ENCODE measurements at regions not wholly inside any gene's neighbourhood (a gene's known extent, or its start where the extent isn't known, plus 50 kb on each side); places are given as distances from the start of the nearest gene placed in this dataset.

GRCh38 chr9:26462751-26463150 is 429.9 kb downstream of the CAAP1 start:
- no peaks in the 10 kb centered on the region for H3K36me3 Mint-ChIP-seq (ENCODE audit: low read depth)
- H3K4me3 Mint-ChIP-seq: no peak overlapping the region
- POLR2A ChIA-PET: no interaction called here
- no peak overlapping the region for H3K27ac Mint-ChIP-seq
- CTCF ChIA-PET: no interaction called here
- no peak for DNase-seq
- peaks cover 4% of the 10 kb centered on the region for H3K9me3 Mint-ChIP-seq
- no peaks in the 10 kb centered on the region for H3K4me1 Mint-ChIP-seq
- no peaks in the 10 kb centered on the region for H3K27me3 Mint-ChIP-seq

- Mint-ChIP-seq H3K4me3 (no peak overlapping the region), H3K27me3 (no peaks in the 10 kb centered on the region), H3K36me3 (ENCODE audit: low read depth) (no peaks in the 10 kb centered on the region), H3K9me3 (peaks cover 4% of the 10 kb centered on the region), H3K27ac (no peak overlapping the region), H3K4me1 (no peaks in the 10 kb centered on the region)
- no peak for DNase-seq
- POLR2A ChIA-PET: no interaction called here
- CTCF ChIA-PET: no interaction called here
Measured at GRCh38 chr9:26462213-26462612, 430.4 kb downstream of the CAAP1 start.

GRCh38 chr9:26460624-26461023 is 432.0 kb downstream of the CAAP1 start:
- Mint-ChIP-seq H3K4me1 (no peaks in the 10 kb centered on the region), H3K4me3 (no peak overlapping the region), H3K36me3 (ENCODE audit: low read depth) (no peaks in the 10 kb centered on the region), H3K9me3 (peaks cover 4% of the 10 kb centered on the region), H3K27me3 (no peaks in the 10 kb centered on the region), H3K27ac (no peak overlapping the region)
- POLR2A ChIA-PET: no interaction called here
- no peak for DNase-seq
- CTCF ChIA-PET: no interaction called here

GRCh38 chr9:26459959-26460358 is 432.6 kb downstream of the CAAP1 start:
- Mint-ChIP-seq H3K27ac (no peak overlapping the region), H3K4me3 (no peak overlapping the region), H3K36me3 (ENCODE audit: low read depth) (no peaks in the 10 kb centered on the region), H3K9me3 (no peaks in the 10 kb centered on the region), H3K27me3 (no peaks in the 10 kb centered on the region), H3K4me1 (no peaks in the 10 kb centered on the region)
- CTCF ChIA-PET: no interaction called here
- POLR2A ChIA-PET: no interaction called here
- DNase-seq: no peak

GRCh38 chr9:26458054-26458453 is 434.5 kb downstream of the CAAP1 start:
- ChIA-PET CTCF (no interaction called here), POLR2A (no interaction called here)
- H3K27me3 Mint-ChIP-seq: no peaks in the 10 kb centered on the region
- no peak overlapping the region for H3K27ac Mint-ChIP-seq
- no peaks in the 10 kb centered on the region for H3K4me1 Mint-ChIP-seq
- no peak overlapping the region for H3K4me3 Mint-ChIP-seq
- no peaks in the 10 kb centered on the region for H3K9me3 Mint-ChIP-seq
- DNase-seq: no peak
- no peaks in the 10 kb centered on the region for H3K36me3 Mint-ChIP-seq (ENCODE audit: low read depth)

GRCh38 chr9:26457151-26457550 is 435.5 kb downstream of the CAAP1 start:
- H3K9me3 Mint-ChIP-seq: no peaks in the 10 kb centered on the region
- DNase-seq: no peak
- no peaks in the 10 kb centered on the region for H3K27me3 Mint-ChIP-seq
- no peak overlapping the region for H3K4me3 Mint-ChIP-seq
- H3K27ac Mint-ChIP-seq: no peak overlapping the region
- ChIA-PET CTCF (no interaction called here), POLR2A (no interaction called here)
- no peaks in the 10 kb centered on the region for H3K36me3 Mint-ChIP-seq (ENCODE audit: low read depth)
- H3K4me1 Mint-ChIP-seq: no peaks in the 10 kb centered on the region

- Mint-ChIP-seq H3K9me3 (peaks cover 1% of the 10 kb centered on the region), H3K36me3 (ENCODE audit: low read depth) (no peaks in the 10 kb centered on the region), H3K27me3 (no peaks in the 10 kb centered on the region), H3K4me1 (no peaks in the 10 kb centered on the region), H3K27ac (no peak overlapping the region), H3K4me3 (no peak overlapping the region)
- CTCF ChIA-PET: no interaction called here
- no peak for DNase-seq
- POLR2A ChIA-PET: no interaction called here
Measured at GRCh38 chr9:26439061-26439624, 453.5 kb downstream of the CAAP1 start.

- H3K4me1 Mint-ChIP-seq: no peaks in the 10 kb centered on the region
- no peaks in the 10 kb centered on the region for H3K36me3 Mint-ChIP-seq (ENCODE audit: low read depth)
- CTCF ChIA-PET: no interaction called here
- H3K4me3 Mint-ChIP-seq: no peak overlapping the region
- POLR2A ChIA-PET: no interaction called here
- DNase-seq: no peak
- H3K27me3 Mint-ChIP-seq: no peaks in the 10 kb centered on the region
- H3K9me3 Mint-ChIP-seq: peaks cover 1% of the 10 kb centered on the region
- H3K27ac Mint-ChIP-seq: no peak overlapping the region
Measured at GRCh38 chr9:26437056-26437711, 455.4 kb downstream of the CAAP1 start.

- peaks cover 9% of the 10 kb centered on the region for H3K9me3 Mint-ChIP-seq
- H3K36me3 Mint-ChIP-seq (ENCODE audit: low read depth): no peaks in the 10 kb centered on the region
- no peaks in the 10 kb centered on the region for H3K4me1 Mint-ChIP-seq
- H3K27ac Mint-ChIP-seq: no peak overlapping the region
- ChIA-PET POLR2A (no interaction called here), CTCF (no interaction called here)
- H3K4me3 Mint-ChIP-seq: no peak overlapping the region
- H3K27me3 Mint-ChIP-seq: no peaks in the 10 kb centered on the region
- DNase-seq: no peak
Measured at GRCh38 chr9:26426551-26427131, 466.0 kb downstream of the CAAP1 start.

GRCh38 chr9:26418480-26418879 is 474.1 kb downstream of the CAAP1 start:
- no peak overlapping the region for H3K4me3 Mint-ChIP-seq
- no peak for DNase-seq
- POLR2A ChIA-PET: no interaction called here
- H3K36me3 Mint-ChIP-seq (ENCODE audit: low read depth): no peaks in the 10 kb centered on the region
- H3K27me3 Mint-ChIP-seq: no peaks in the 10 kb centered on the region
- CTCF ChIA-PET: no interaction called here
- peaks cover 4% of the 10 kb centered on the region for H3K9me3 Mint-ChIP-seq
- H3K4me1 Mint-ChIP-seq: no peaks in the 10 kb centered on the region
- no peak overlapping the region for H3K27ac Mint-ChIP-seq

GRCh38 chr9:26415528-26415927 is 477.1 kb downstream of the CAAP1 start:
- POLR2A ChIA-PET: no interaction called here
- CTCF ChIA-PET: no interaction called here

GRCh38 chr9:26413611-26414010 is 479.0 kb downstream of the CAAP1 start:
- Mint-ChIP-seq H3K27ac (no peak overlapping the region), H3K4me3 (no peak overlapping the region), H3K9me3 (peaks cover 7% of the 10 kb centered on the region), H3K36me3 (ENCODE audit: low read depth) (no peaks in the 10 kb centered on the region), H3K4me1 (no peaks in the 10 kb centered on the region), H3K27me3 (no peaks in the 10 kb centered on the region)
- no peak for DNase-seq
- CTCF ChIA-PET: no interaction called here
- POLR2A ChIA-PET: no interaction called here

More at GRCh38 chr9:26415528-26415927, 477.1 kb downstream of the CAAP1 start:
- Mint-ChIP-seq H3K27ac (no peak overlapping the region), H3K36me3 (ENCODE audit: low read depth) (no peaks in the 10 kb centered on the region), H3K4me3 (no peak overlapping the region), H3K4me1 (no peaks in the 10 kb centered on the region), H3K27me3 (no peaks in the 10 kb centered on the region), H3K9me3 (peaks cover 8% of the 10 kb centered on the region)
- DNase-seq: no peak

- H3K27ac Mint-ChIP-seq: no peak overlapping the region
- H3K4me1 Mint-ChIP-seq: no peaks in the 10 kb centered on the region
- DNase-seq: no peak
- POLR2A ChIA-PET: no interaction called here
- H3K27me3 Mint-ChIP-seq: no peaks in the 10 kb centered on the region
- peaks cover 7% of the 10 kb centered on the region for H3K9me3 Mint-ChIP-seq
- H3K4me3 Mint-ChIP-seq: no peak overlapping the region
- CTCF ChIA-PET: no interaction called here
- no peaks in the 10 kb centered on the region for H3K36me3 Mint-ChIP-seq (ENCODE audit: low read depth)
Measured at GRCh38 chr9:26412446-26412845, 480.2 kb downstream of the CAAP1 start.

- no peak overlapping the region for H3K4me3 Mint-ChIP-seq
- no peaks in the 10 kb centered on the region for H3K36me3 Mint-ChIP-seq (ENCODE audit: low read depth)
- peaks cover 4% of the 10 kb centered on the region for H3K9me3 Mint-ChIP-seq
- H3K27ac Mint-ChIP-seq: no peak overlapping the region
- H3K27me3 Mint-ChIP-seq: no peaks in the 10 kb centered on the region
- no peaks in the 10 kb centered on the region for H3K4me1 Mint-ChIP-seq
- POLR2A ChIA-PET: no interaction called here
- DNase-seq: no peak
- CTCF ChIA-PET: no interaction called here
Measured at GRCh38 chr9:26406676-26407075, 485.9 kb downstream of the CAAP1 start.

All from activated CD4-positive, alpha-beta memory T cell treated with anti-CD3 and anti-CD28 coated beads, Interleukin-2, amount 10 ng/mL, durations not matched to agents 7 days and 5 days (primary cell).